ENCODE measurements at regions not wholly inside any gene's neighbourhood (a gene's known extent, or its start where the extent isn't known, plus 50 kb on each side); places are given as distances from the start of the nearest gene placed in this dataset.

GRCh38 chr11:128389461-128389976 lies 197.8 kb downstream of the ETS1 start:
- TF ChIP-seq CTCF (IDR thresholded peaks at IDR 0.05) (no peak), EZH2 (IDR thresholded peaks at IDR 0.05; ENCODE audit: borderline replicate concordance, insufficient read depth, low read depth, low read length, poor library complexity, severe bottlenecking) (no peak)

All from B cell (primary cell).